Mesenchymal stem cell (in vitro differentiated cells and primary cell): ENCODE measurements at regions not wholly inside any gene's neighbourhood (a gene's known extent, or its start where the extent isn't known, plus 50 kb on each side); places are given as distances from the start of the nearest gene placed in this dataset.

Experiments used
- DNase-seq: peaks from one replicate; pipeline ENCODE4 v3.0.0-alpha.2; 2013
- H2AFZ ChIP-seq: one replicate; pipeline ENCODE4 v1.6.1; 2013; ENCODE audit warnings: low read depth, mild to moderate bottlenecking, control low read depth, inconsistent platforms, low read length, moderate library complexity
- H2AK5ac ChIP-seq: 2 replicates; pipeline ENCODE4 v1.6.1; 2013; ENCODE audit warnings: low read length, moderate library complexity, mild to moderate bottlenecking, inconsistent platforms; ENCODE audit not compliant: severe bottlenecking
- H2BK120ac ChIP-seq: one replicate; pipeline ENCODE4 v1.6.1; 2013; ENCODE audit warnings: low read depth, mild to moderate bottlenecking, inconsistent platforms, low read length, moderate library complexity
- H2BK12ac ChIP-seq, 2 experiments: one replicate each; pipeline ENCODE4 v1.6.1; 2013; ENCODE audit warnings: inconsistent platforms in 2 of 2, low read length in 2 of 2, mild to moderate bottlenecking in 2 of 2, moderate library complexity in 2 of 2, control low read depth in 1 of 2
- H2BK15ac ChIP-seq: one replicate; pipeline ENCODE4 v1.6.1; 2013; ENCODE audit warnings: mild to moderate bottlenecking, low read depth, inconsistent platforms; ENCODE audit not compliant: poor library complexity, severe bottlenecking
- H2BK5ac ChIP-seq: 2 replicates; pipeline ENCODE4 v1.6.1; 2013; ENCODE audit warnings: low read depth, mild to moderate bottlenecking, low read length, control low read depth, inconsistent platforms; ENCODE audit not compliant: poor library complexity, severe bottlenecking
- H3K14ac ChIP-seq, 2 experiments: one replicate each; pipeline ENCODE4 v1.6.1; 2013; ENCODE audit warnings: inconsistent platforms in 2 of 2, low read length in 2 of 2, control low read depth in 1 of 2, mild to moderate bottlenecking in 1 of 2, moderate library complexity in 1 of 2
- H3K18ac ChIP-seq, 2 experiments: one replicate each; pipeline ENCODE4 v1.6.1; 2013; ENCODE audit warnings: inconsistent platforms in 2 of 2, low read length in 2 of 2, control low read depth in 1 of 2, low read depth in 1 of 2, mild to moderate bottlenecking in 1 of 2
- H3K23ac ChIP-seq, 2 experiments: one replicate each; pipeline ENCODE4 v1.6.1; 2013; ENCODE audit warnings: inconsistent platforms in 2 of 2, low read length in 2 of 2, mild to moderate bottlenecking in 2 of 2, moderate library complexity in 2 of 2, control low read depth in 1 of 2
- H3K27ac ChIP-seq: 2 replicates; pipeline ENCODE4 v1.5.1; 2013; ENCODE audit warnings: mild to moderate bottlenecking, moderate library complexity, low read length, control low read depth, inconsistent platforms; ENCODE audit not compliant: poor library complexity, severe bottlenecking
- H3K27me3 ChIP-seq, 2 experiments: 2 replicates each; pipeline versions ENCODE4 v1.6.1 to v1.7.0; 2013; ENCODE audit warnings: low read length in 2 of 2, mild to moderate bottlenecking in 2 of 2, moderate library complexity in 2 of 2, control low read depth in 1 of 2, inconsistent platforms in 1 of 2; ENCODE audit not compliant: control insufficient read depth in 1 of 2, insufficient read depth in 1 of 2
- H3K36me3 ChIP-seq, 2 experiments: 2 replicates each; pipeline versions ENCODE4 v1.6.1 to v1.7.0; 2013; ENCODE audit warnings: low read length in 2 of 2, control low read depth in 1 of 2, inconsistent platforms in 1 of 2, low read depth in 1 of 2, mild to moderate bottlenecking in 1 of 2; ENCODE audit not compliant: insufficient read depth in 2 of 2, control insufficient read depth in 1 of 2
- H3K4ac ChIP-seq, 2 experiments: one replicate each; pipeline ENCODE4 v1.6.1; 2013; ENCODE audit warnings: inconsistent platforms in 2 of 2, low read length in 2 of 2, mild to moderate bottlenecking in 2 of 2, moderate library complexity in 2 of 2, control low read depth in 1 of 2, low read depth in 1 of 2
- H3K4me1 ChIP-seq: 2 replicates; pipeline ENCODE4 v1.6.1; 2013; ENCODE audit warnings: low read depth, low read length, control low read depth; ENCODE audit not compliant: control insufficient read depth, insufficient read depth
- H3K4me2 ChIP-seq: 2 replicates; pipeline ENCODE4 v1.6.1; 2013; ENCODE audit warnings: low read length, mild to moderate bottlenecking, inconsistent platforms; ENCODE audit not compliant: poor library complexity, severe bottlenecking
- H3K4me3 ChIP-seq, 2 experiments: 2 replicates each; pipeline versions ENCODE4 v1.5.1 to v1.7.0; 2013; ENCODE audit warnings: low read length in 2 of 2, mild to moderate bottlenecking in 2 of 2, control low read depth in 1 of 2, low read depth in 1 of 2; ENCODE audit not compliant: insufficient read depth in 1 of 2
- H3K79me1 ChIP-seq: replicated peaks from 2 replicates; pipeline ENCODE4 v1.6.1; 2013; ENCODE audit warnings: mild to moderate bottlenecking, control low read depth, low read length, inconsistent platforms; ENCODE audit not compliant: poor library complexity, severe bottlenecking
- H3K9ac ChIP-seq: 2 replicates; pipeline ENCODE4 v1.7.0; 2013; ENCODE audit warnings: mild to moderate bottlenecking, low read length, moderate library complexity
- H3K9me3 ChIP-seq: 2 replicates; pipeline ENCODE4 v1.7.0; 2013; ENCODE audit warnings: mild to moderate bottlenecking, low read length; ENCODE audit not compliant: control insufficient read depth
- H4K8ac ChIP-seq: one replicate; pipeline ENCODE4 v1.6.1; 2013; ENCODE audit warnings: inconsistent platforms, mild to moderate bottlenecking, low read length, moderate library complexity
- H4K91ac ChIP-seq: one replicate; pipeline ENCODE4 v1.6.1; 2013; ENCODE audit warnings: mild to moderate bottlenecking, low read length, inconsistent platforms
- WGBS: methylation state at CpG from one replicate; pipeline ENCODE4 v1.1.7; 2013; ENCODE audit warnings: mixed read lengths; 5-methylcytosine and 5-hydroxymethylcytosine counted together

GRCh38 chr12:124478985-124479645 is 88.3 kb downstream of the NCOR2 start:
- Histone ChIP-seq H3K9me3 (no peaks in the 10 kb centered on the region), H3K36me3 (peaks cover 72 to 81% of the 10 kb centered on the region in 2 experiments), H4K91ac (peak overlapping the region; percentile 15), H3K9ac (no peak overlapping the region), H3K79me1 (peaks cover 34% of the 10 kb centered on the region), H2BK120ac (no peak overlapping the region), H3K27me3 (no peaks in the 10 kb centered on the region), H4K8ac (no peak overlapping the region), H3K23ac (peak overlapping the region in 1 of 2 experiments; percentile 19), H3K27ac (peak overlapping the region; percentile 80), H3K14ac (peak overlapping the region in 1 of 2 experiments; percentile 1), H2BK12ac (no peak overlapping the region), H3K4ac (no peak overlapping the region), H3K4me3 (peak overlapping the region in 1 of 2 experiments; percentile 0), H3K18ac (peak overlapping the region in 1 of 2 experiments; percentile 44), H2AFZ (no peak overlapping the region), H2AK5ac (no peak overlapping the region), H2BK15ac (no peak overlapping the region), H2BK5ac (no peak overlapping the region), H3K4me1 (peaks cover 76% of the 10 kb centered on the region), H3K4me2 (no peak overlapping the region)
- WGBS, result 97% methylated on average over 42 of the region's 42 CpGs
- DNase-seq, result no peak

- DNase-seq, result no peak
- no peak overlapping the region for H4K8ac ChIP-seq
- H3K9ac ChIP-seq, result no peak overlapping the region
- H2AK5ac ChIP-seq, result peak overlapping the region; percentile 29
- H2BK5ac ChIP-seq, result no peak overlapping the region
- H3K23ac ChIP-seq, result no peak overlapping the region
- H2AFZ ChIP-seq, result no peak overlapping the region
- peaks cover 71 to 81% of the 10 kb centered on the region in 2 experiments for H3K36me3 ChIP-seq
- H3K18ac ChIP-seq, result no peak overlapping the region
- H3K4me1 ChIP-seq, result peaks cover 72% of the 10 kb centered on the region
- no peak overlapping the region for H3K4me2 ChIP-seq
- no peak overlapping the region for H4K91ac ChIP-seq
- no peaks in the 10 kb centered on the region for H3K9me3 ChIP-seq
- H2BK12ac ChIP-seq, result no peak overlapping the region
- 94% methylated on average over 9 of the region's 9 CpGs for WGBS
- no peak overlapping the region for H2BK120ac ChIP-seq
- H3K79me1 ChIP-seq, result peaks cover 35% of the 10 kb centered on the region
- H3K27ac ChIP-seq, result no peak overlapping the region
- H3K14ac ChIP-seq, result no peak overlapping the region
- H3K4me3 ChIP-seq, result no peak overlapping the region
- H3K4ac ChIP-seq, result no peak overlapping the region
- H3K27me3 ChIP-seq, result no peaks in the 10 kb centered on the region
- no peak overlapping the region for H2BK15ac ChIP-seq
These were observed 89.0 kb downstream of the NCOR2 start for GRCh38 chr12:124478416-124478815.

DNA sequence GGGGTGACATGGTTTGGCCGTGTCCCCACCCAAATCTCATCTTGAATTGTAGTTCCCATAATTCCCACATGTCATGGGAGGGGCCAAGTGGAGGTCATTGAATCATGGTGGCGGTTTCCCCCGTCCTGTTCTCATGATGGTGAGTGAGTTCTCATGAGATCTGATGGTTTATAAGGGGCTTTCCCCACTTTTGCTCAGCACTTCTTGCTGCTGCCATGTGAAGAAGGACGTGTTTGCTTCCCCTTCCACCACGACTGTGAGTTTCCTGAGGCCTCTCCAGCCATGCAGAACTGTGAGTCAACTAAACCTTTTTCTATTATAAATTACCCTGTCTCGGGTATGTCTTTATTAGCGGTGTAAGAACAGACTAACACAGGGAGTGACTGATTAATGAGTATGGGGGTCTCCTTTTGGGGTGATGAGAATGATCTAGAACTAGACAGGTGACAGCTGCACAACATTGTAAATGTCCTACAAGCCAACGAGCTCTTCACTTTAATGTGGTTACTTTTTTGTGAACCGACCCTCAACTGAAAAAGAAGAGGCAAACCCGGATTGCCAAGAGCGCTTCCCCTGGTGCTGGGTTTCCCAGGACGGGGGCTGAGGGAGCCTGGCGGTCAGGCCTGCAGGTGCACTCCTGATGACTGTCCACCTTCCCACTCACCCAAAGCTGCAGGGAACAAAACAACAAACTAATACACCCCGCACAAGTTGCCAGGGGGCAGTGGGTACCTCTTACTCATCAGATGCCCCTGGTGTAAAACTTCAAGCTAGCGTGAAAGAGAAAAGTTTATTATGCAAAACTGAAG is 90.1 kb downstream of the NCOR2 start:
- Histone ChIP-seq H3K4me2 (no peak overlapping the region), H3K23ac (no peak overlapping the region), H4K8ac (no peak overlapping the region), H3K9me3 (peaks cover 9% of the 10 kb centered on the region), H3K4me3 (no peak overlapping the region), H3K27ac (peak overlapping the region; percentile 70), H3K4ac (no peak overlapping the region), H2BK12ac (no peak overlapping the region), H2BK5ac (peak overlapping the region; percentile 21), H3K4me1 (peaks cover 62% of the 10 kb centered on the region), H2BK15ac (no peak overlapping the region), H3K79me1 (peaks cover 36% of the 10 kb centered on the region), H3K9ac (no peak overlapping the region), H3K27me3 (no peaks in the 10 kb centered on the region), H3K36me3 (peaks cover 70 to 80% of the 10 kb centered on the region in 2 experiments), H2AFZ (no peak overlapping the region), H4K91ac (no peak overlapping the region), H2BK120ac (no peak overlapping the region), H3K14ac (no peak overlapping the region), H2AK5ac (peak overlapping the region; percentile 66), H3K18ac (no peak overlapping the region)
- peak; percentile 39 for DNase-seq
- WGBS, result 94% methylated on average over 15 of the region's 15 CpGs

- Histone ChIP-seq H3K9ac (no peak overlapping the region), H3K4ac (no peak overlapping the region), H3K4me2 (no peak overlapping the region), H3K27me3 (no peaks in the 10 kb centered on the region), H4K8ac (no peak overlapping the region), H3K27ac (peak overlapping the region; percentile 69), H3K36me3 (peaks cover 76 to 79% of the 10 kb centered on the region in 2 experiments), H2AK5ac (peak overlapping the region; percentile 53), H3K18ac (no peak overlapping the region), H3K4me1 (peaks cover 50% of the 10 kb centered on the region), H2BK5ac (no peak overlapping the region), H3K9me3 (peaks cover 13% of the 10 kb centered on the region), H2AFZ (no peak overlapping the region), H3K23ac (no peak overlapping the region), H3K4me3 (no peak overlapping the region), H3K14ac (no peak overlapping the region), H2BK120ac (no peak overlapping the region), H4K91ac (no peak overlapping the region), H2BK15ac (no peak overlapping the region), H3K79me1 (peaks cover 44% of the 10 kb centered on the region), H2BK12ac (no peak overlapping the region)
- no peak for DNase-seq
- 98% methylated on average over 9 of the region's 10 CpGs for WGBS
These were observed 91.4 kb downstream of the NCOR2 start for GRCh38 chr12:124476011-124476400.
